Central memory CD8-positive, alpha-beta T cell (primary cell): ENCODE measurements at regions not wholly inside any gene's neighbourhood (a gene's known extent, or its start where the extent isn't known, plus 50 kb on each side); places are given as distances from the start of the nearest gene placed in this dataset.

Experiments used
- ATAC-seq: fragments of 150-1000 bp; cut with Tn5 transposase; replicated peaks from 2 replicates; pipeline ENCODE4 v1.10.0; 2022; ENCODE audit warnings: mild to moderate bottlenecking, moderate FRiP score, moderate number of reproducible peaks; ENCODE audit not compliant: poor library complexity, severe bottlenecking; ENCODE audit errors: extremely low read depth
- DNase-seq, 2 donors: peaks; one replicate each; pipeline ENCODE4 v3.0.0; 2021; ENCODE audit warnings: low spot score in 2 of 2
- H3K27ac Mint-ChIP-seq: one replicate; pipeline ENCODE4 v1.8.0; 2022; ENCODE audit warnings: low read depth, mild to moderate bottlenecking, moderate library complexity, mixed read lengths
- H3K27me3 Mint-ChIP-seq: one replicate; pipeline ENCODE4 v1.8.0; 2022; ENCODE audit warnings: mixed read lengths
- H3K36me3 Mint-ChIP-seq: one replicate; pipeline ENCODE4 v1.8.0; 2022; ENCODE audit warnings: mild to moderate bottlenecking, moderate library complexity, mixed read lengths; ENCODE audit not compliant: insufficient read depth
- H3K4me1 Mint-ChIP-seq: one replicate; pipeline ENCODE4 v1.8.0; 2022; ENCODE audit warnings: mixed read lengths
- H3K4me3 Mint-ChIP-seq: one replicate; pipeline ENCODE4 v1.8.0; 2022; ENCODE audit warnings: mild to moderate bottlenecking, moderate library complexity, mixed read lengths
- H3K9me3 Mint-ChIP-seq: one replicate; pipeline ENCODE4 v1.8.0; 2022; ENCODE audit warnings: mixed read lengths

DNA sequence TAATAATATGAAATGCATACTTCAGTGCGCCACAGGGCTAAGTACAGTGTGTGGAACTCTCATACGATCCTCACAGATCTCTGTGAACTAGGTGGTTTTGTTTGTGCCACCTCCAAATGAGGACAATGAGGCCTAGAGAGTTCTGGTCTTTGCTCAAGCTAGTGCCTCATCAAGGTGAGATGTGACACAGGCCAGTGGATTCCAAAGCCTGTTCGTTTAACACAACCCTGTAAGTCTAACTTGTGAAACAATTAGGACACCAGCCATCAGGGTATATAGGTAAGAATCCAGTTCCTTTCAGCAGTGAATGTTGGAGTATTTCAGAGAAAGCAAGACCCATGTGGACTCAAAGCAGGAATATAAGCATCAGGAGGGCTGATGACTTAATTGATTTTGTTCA is 130.7 kb upstream of the GAS1 start:
- H3K9me3 Mint-ChIP-seq = no peaks in the 10 kb centered on the region
- H3K27me3 Mint-ChIP-seq = peaks cover under 1% of the 10 kb centered on the region
- H3K27ac Mint-ChIP-seq = no peak overlapping the region
- ATAC-seq (no peak), DNase-seq (no peak)
- no peak overlapping the region for H3K4me3 Mint-ChIP-seq
- H3K4me1 Mint-ChIP-seq = no peaks in the 10 kb centered on the region
- no peaks in the 10 kb centered on the region for H3K36me3 Mint-ChIP-seq

DNA sequence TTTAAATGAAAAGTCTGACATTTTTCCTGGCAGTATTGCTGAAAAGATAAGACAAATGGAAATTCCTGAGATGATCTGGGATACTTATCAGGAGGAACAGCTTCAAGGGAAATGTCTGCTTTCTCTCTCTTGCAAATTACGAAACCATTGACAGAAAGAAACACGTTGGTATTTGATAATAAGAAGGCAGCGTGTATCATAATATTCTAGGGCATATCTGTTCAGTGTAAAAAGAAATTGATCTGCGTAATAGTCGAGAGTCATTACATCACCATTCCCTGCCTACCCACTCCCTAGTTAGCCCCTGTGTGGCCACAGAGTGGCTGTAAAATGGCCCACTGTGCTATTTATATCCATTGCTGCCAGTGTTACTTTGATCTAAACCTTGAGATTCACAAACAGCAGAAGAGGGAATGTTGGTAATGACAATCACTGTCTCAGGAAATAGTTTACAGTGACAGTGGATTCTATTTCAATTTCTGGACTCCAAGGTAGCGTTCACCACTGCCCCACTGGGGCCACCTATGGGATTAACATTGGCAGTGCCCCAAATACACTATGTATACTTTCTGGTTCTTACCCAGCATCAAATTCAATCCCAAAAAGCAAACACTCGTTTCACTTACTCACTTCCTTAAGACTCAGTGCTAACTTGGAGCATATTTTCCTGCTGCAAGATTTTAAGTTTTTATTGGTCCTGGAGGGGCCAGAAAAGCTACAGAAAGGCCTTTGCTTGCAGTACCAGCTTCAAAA is 133.4 kb upstream of the GAS1 start:
- Mint-ChIP-seq H3K9me3 (no peaks in the 10 kb centered on the region), H3K27me3 (peaks cover 21% of the 10 kb centered on the region), H3K27ac (no peak overlapping the region), H3K4me1 (no peaks in the 10 kb centered on the region), H3K4me3 (no peak overlapping the region), H3K36me3 (no peaks in the 10 kb centered on the region)
- ATAC-seq (no peak), DNase-seq (no peak)

DNA sequence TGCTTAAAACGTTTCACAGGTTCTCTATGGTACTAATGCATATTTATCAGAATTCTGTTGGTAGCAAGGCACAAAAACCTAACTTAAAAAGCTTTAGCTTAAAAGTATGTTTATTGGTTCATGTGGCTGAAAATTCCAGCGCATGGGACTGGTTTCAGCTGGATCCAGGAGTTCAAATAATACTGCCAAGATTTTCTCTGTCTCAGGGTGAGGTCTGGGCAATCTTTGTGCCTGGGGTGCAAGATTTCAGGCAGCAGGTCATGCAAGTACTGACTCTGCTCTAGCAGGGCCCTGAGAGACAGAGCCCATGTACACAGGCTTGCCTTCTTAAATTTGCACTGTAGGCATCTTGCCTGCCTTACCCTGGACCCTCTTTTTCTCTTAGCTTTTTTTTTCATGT is 134.2 kb upstream of the GAS1 start:
- Mint-ChIP-seq H3K4me3 (no peak overlapping the region), H3K27ac (no peak overlapping the region), H3K9me3 (no peaks in the 10 kb centered on the region), H3K4me1 (no peaks in the 10 kb centered on the region), H3K27me3 (peaks cover 26% of the 10 kb centered on the region), H3K36me3 (no peaks in the 10 kb centered on the region)
- DNase-seq (no peak), ATAC-seq (no peak)

DNA sequence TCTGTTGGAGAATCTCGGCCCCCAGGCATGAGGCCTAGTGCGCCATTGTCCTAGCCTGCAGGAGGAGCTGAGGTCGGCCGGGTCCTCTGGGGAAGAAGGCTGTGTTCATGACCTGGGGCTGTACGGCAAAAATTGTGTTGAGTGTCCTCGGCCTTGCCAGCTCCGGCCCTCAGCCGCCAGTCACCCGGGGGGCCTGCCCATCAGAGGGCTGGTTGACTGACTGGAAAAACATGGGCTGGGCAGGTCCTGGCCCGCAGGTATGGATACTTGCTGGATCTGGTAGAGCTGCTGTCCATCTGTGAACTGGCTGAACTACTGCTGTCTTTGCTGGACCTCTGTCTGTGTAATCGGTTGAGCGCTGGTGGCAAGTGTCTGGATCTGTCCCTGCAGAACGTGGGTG is 136.7 kb upstream of the GAS1 start:
- ATAC-seq = no peak
- Mint-ChIP-seq H3K4me3 (no peak overlapping the region), H3K4me1 (no peaks in the 10 kb centered on the region), H3K27me3 (peaks cover 36% of the 10 kb centered on the region), H3K9me3 (no peaks in the 10 kb centered on the region), H3K36me3 (no peaks in the 10 kb centered on the region), H3K27ac (no peak overlapping the region)
- DNase-seq = no peak

DNA sequence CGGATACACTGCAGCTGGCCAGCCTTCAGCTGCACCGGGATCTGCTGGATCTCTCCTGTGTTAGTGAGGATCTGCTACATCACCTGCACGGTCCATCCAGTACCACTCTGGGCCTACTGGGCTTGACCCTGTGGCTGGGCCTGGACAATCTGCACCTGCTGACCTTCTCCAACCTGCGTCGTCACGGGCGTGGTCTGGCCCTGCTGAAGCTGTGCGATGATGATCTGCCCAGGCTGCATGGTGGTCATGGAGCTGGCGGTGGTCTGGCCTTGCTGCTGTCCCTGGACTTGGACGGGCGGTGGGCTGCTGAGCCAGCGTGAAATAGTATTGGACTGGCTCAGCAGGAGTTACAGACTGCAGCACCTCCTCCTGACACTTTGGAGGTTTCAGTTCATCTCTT is 137.1 kb upstream of the GAS1 start:
- ATAC-seq = no peak
- Mint-ChIP-seq H3K4me3 (no peak overlapping the region), H3K27ac (no peak overlapping the region), H3K4me1 (no peaks in the 10 kb centered on the region), H3K9me3 (no peaks in the 10 kb centered on the region), H3K36me3 (no peaks in the 10 kb centered on the region), H3K27me3 (peaks cover 36% of the 10 kb centered on the region)
- no peak for DNase-seq

DNA sequence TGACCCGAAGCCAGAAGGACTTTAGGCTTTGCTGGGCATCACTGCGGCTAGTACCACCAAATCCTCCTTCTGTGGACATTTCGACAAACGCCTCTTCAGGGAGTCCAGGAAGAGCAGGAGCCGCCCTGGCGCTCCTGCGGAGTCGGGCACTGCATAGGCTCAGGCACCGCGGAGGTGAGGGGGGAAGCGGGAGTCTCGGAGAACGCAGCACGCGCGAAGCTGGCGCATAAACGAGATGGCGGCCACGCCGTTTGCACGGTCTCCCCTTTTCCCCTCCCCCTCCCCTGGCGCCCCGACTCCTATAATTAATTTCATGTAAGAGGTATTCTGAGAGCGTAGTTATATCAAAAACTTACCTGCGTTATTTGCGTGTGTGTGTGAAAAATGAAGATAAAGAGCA is 137.8 kb upstream of the GAS1 start:
- Mint-ChIP-seq H3K27ac (no peak overlapping the region), H3K4me3 (no peak overlapping the region), H3K4me1 (no peaks in the 10 kb centered on the region)

DNA sequence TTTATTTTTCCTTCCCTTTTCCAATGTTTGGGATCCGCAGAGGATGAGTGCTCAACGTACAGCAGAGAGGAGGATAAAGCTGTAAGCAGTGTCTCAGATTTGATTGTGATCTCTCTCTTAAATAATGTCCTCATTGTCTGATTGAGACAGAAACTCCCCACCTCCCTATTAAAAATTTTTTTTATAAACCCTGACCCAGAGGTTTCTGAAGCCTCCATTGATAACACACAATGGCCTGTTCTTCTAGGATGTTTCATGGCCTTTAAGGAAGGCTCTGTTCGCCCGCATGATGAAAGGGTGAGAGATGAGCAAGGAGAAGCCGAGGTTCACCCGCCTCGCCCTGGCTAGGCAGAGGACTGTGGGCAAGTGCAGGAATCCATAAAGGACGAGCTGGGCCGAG is 138.2 kb upstream of the GAS1 start:
- H3K27ac Mint-ChIP-seq = no peak overlapping the region
- ATAC-seq (no peak), DNase-seq (no peak)
- no peaks in the 10 kb centered on the region for H3K36me3 Mint-ChIP-seq
- no peaks in the 10 kb centered on the region for H3K9me3 Mint-ChIP-seq
- H3K27me3 Mint-ChIP-seq = peaks cover 36% of the 10 kb centered on the region
- no peaks in the 10 kb centered on the region for H3K4me1 Mint-ChIP-seq
- H3K4me3 Mint-ChIP-seq = no peak overlapping the region

More for the DNA sequence above, 137.8 kb upstream of the GAS1 start:
- Mint-ChIP-seq H3K27me3 (peaks cover 36% of the 10 kb centered on the region), H3K36me3 (no peaks in the 10 kb centered on the region), H3K9me3 (no peaks in the 10 kb centered on the region)
- ATAC-seq (no peak), DNase-seq (no peak)

DNA sequence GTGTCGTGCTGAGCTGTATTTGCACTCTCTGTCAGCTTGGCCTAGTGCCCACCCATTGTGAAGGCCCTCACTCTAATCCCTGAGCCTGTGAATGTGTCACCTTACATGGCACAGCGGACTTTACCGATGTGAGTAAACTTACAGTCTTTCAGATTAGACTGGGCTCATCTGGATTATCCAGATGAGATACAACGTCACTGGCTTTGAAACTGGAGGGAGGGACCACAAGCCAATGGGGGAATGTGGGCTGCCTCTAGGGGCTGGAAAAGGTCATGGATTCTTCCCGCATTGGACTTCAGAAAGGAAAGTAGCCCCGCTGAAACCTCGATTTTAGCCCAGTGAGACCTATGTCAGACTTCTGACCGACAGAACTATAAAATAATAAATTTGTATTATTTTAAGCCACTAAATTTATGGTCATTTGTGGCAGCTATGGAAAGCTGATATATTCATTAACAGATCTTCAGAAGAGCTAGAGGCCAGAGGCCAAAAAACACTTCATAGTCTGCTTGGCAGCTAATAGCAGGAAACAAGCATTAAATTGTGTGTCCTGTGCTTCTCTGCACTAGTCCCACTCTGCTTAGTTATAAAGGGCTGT is 139.0 kb upstream of the GAS1 start:
- ATAC-seq (no peak), DNase-seq (no peak)
- H3K9me3 Mint-ChIP-seq = no peaks in the 10 kb centered on the region
- H3K27ac Mint-ChIP-seq = no peak overlapping the region
- H3K27me3 Mint-ChIP-seq = peaks cover 36% of the 10 kb centered on the region
- H3K4me1 Mint-ChIP-seq = no peaks in the 10 kb centered on the region
- no peaks in the 10 kb centered on the region for H3K36me3 Mint-ChIP-seq
- no peak overlapping the region for H3K4me3 Mint-ChIP-seq

DNA sequence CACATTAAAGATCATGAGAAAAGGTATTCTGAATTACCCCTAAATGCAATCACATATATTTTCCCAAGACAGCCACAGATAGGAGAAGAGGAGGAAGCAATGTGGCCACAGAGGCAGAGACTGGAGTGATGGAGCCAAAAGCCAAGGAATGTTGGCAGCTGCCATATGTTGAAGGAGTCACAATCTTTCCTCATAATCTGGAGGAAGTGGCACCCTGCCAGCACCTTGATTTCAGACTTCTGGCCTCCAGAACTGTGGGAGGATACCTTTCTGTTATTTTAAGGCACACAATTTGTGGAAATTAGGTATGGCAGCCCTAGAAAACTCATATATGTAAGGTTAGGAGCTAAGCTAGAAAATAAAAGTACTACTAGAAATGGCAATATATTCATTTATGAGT is 139.9 kb upstream of the GAS1 start:
- no peaks in the 10 kb centered on the region for H3K9me3 Mint-ChIP-seq
- DNase-seq (no peak), ATAC-seq (no peak)
- H3K27ac Mint-ChIP-seq = no peak overlapping the region
- peaks cover 38% of the 10 kb centered on the region for H3K27me3 Mint-ChIP-seq
- no peaks in the 10 kb centered on the region for H3K4me1 Mint-ChIP-seq
- no peak overlapping the region for H3K4me3 Mint-ChIP-seq
- H3K36me3 Mint-ChIP-seq = no peaks in the 10 kb centered on the region

DNA sequence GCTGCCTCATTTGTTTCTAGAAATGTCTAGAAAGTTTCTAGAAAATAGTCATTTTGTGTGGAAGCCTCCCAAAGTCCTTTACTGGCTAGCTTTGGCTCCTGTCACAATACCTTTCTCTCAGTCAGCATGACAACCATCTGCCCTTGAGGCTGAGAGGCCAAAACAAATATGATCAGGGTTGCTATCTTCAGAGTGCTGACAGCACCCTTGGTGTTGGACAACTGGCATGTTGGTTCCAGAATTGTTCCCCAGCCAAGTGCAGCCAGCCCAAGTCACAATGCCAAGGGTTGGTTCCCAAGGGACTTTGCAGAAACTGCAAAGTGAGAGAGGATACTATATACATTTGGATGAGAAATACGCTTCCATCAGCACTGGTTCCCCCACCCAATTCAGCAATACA is 140.9 kb upstream of the GAS1 start:
- Mint-ChIP-seq H3K36me3 (no peaks in the 10 kb centered on the region), H3K4me3 (no peak overlapping the region), H3K9me3 (no peaks in the 10 kb centered on the region), H3K27ac (no peak overlapping the region), H3K4me1 (no peaks in the 10 kb centered on the region), H3K27me3 (peaks cover 46% of the 10 kb centered on the region)
- ATAC-seq = no peak
- no peak for DNase-seq

DNA sequence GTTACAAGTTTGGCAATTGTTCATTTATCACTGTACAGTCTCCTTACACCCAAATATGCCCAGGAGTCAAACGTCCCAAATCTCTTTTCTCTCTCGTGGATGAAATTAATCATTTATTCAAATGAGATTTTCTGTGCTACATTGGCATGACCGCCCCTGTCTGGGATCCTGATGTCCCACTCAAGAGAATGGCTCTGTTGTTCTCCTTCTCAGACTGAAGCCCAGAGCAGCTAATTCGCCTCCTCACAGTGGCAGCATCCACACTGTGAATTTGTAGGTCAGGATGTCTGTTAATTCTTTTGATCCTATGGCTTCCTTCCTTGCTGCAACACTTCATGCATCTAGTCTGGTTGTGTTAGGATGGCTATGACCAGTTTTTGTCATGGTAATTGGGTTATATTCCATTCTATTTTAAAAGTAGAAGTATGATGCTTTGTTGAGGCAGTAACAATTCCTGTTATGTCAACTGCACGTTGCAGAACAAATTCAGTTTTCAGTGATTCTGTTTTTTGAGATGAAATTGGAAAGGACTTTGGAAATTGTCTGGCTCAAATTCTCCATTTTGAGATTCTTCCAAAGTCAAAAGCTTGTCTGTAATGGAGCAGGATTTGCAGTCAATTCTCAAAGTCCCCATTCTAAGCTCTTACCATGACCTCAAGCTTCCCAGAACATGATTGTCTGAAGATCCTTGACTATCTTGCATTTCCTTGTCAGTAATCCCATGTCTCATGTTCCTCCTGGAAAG is 141.5 kb upstream of the GAS1 start:
- ATAC-seq (no peak), DNase-seq (no peak)
- H3K27me3 Mint-ChIP-seq = peaks cover 40% of the 10 kb centered on the region
- H3K27ac Mint-ChIP-seq = no peak overlapping the region
- H3K4me1 Mint-ChIP-seq = no peaks in the 10 kb centered on the region
- H3K4me3 Mint-ChIP-seq = no peak overlapping the region
- H3K9me3 Mint-ChIP-seq = no peaks in the 10 kb centered on the region
- no peaks in the 10 kb centered on the region for H3K36me3 Mint-ChIP-seq

DNA sequence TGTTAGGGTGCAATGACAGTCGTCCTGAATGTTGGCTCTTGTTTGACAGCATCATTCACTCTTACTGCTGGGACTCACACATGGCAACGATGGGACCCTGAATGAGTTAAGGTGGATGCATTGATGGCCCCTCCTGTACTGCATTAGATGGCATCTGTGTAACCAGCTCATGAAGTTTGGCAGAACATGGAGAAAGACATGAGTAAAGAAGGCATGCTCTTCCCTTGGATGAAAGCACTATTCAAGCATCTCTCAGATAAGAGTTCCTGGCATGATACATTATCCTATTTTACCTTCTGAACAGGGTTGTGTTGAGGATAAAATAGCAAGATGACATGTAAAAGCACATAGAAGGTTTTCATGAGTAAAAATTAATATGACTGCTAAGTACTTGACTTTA is 142.2 kb upstream of the GAS1 start:
- no peak overlapping the region for H3K27ac Mint-ChIP-seq
- H3K9me3 Mint-ChIP-seq = no peaks in the 10 kb centered on the region
- H3K4me3 Mint-ChIP-seq = no peak overlapping the region
- H3K4me1 Mint-ChIP-seq = no peaks in the 10 kb centered on the region
- DNase-seq (no peak), ATAC-seq (no peak)
- peaks cover 37% of the 10 kb centered on the region for H3K27me3 Mint-ChIP-seq
- H3K36me3 Mint-ChIP-seq = no peaks in the 10 kb centered on the region

DNA sequence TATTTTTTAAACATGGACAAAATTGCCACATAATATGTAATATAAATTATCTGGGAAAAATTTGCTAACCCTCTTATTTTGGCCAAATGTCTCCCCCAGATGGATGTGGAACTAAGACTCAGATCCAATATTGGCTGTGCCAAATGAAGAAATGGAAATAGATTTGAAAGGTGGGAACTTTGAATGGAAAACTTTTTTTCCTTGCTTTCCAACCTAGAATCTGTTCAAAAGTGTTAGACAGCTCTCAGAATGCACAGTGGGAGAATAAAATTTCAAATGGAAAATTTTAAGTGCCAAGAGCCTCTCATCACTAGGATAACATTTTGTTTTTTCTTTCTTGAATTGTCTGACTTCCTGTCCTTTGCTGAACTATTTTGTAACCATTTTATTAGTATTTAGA is 142.6 kb upstream of the GAS1 start:
- Mint-ChIP-seq H3K4me1 (no peaks in the 10 kb centered on the region), H3K4me3 (no peak overlapping the region), H3K9me3 (no peaks in the 10 kb centered on the region), H3K27me3 (peaks cover 35% of the 10 kb centered on the region), H3K36me3 (no peaks in the 10 kb centered on the region), H3K27ac (no peak overlapping the region)
- ATAC-seq (no peak), DNase-seq (no peak)
